Activated CD8-positive, alpha-beta T cell treated with anti-CD3 and anti-CD28 coated beads for 36 hours (primary cell): ENCODE measurements at regions not wholly inside any gene's neighbourhood (a gene's known extent, or its start where the extent isn't known, plus 50 kb on each side); places are given as distances from the start of the nearest gene placed in this dataset.

ENCODE experiments used
- ATAC-seq: fragments of 200-7000 bp; cut with Tn5 transposase; one replicate; pipeline ENCODE4 v1.10.0; 2021; ENCODE audit warnings: mild to moderate bottlenecking, moderate library complexity
- CTCF ChIA-PET: fragments of 350-600 bp; sonication (Branson Sonifier 250); formaldehyde crosslinking; loops from one replicate; lab custom pipeline; 2021; ENCODE audit warnings: antibody characterized with exemption; lab: Charles Lee
- POLR2A ChIA-PET: fragments of 350-600 bp; sonication (Branson Sonifier 250); formaldehyde crosslinking; loops from one replicate; lab custom pipeline; 2021; ENCODE audit warnings: antibody characterized with exemption; lab: Charles Lee
- DNase-seq: peaks from one replicate; pipeline ENCODE4 v3.0.0-alpha.2; 2020
- H3K27ac Mint-ChIP-seq: one replicate; pipeline ENCODE4 v1.8.0; 2021; ENCODE audit warnings: mild to moderate bottlenecking, mixed read lengths
- H3K27me3 Mint-ChIP-seq: one replicate; pipeline ENCODE4 v1.8.0; 2021; ENCODE audit warnings: mixed read lengths
- H3K36me3 Mint-ChIP-seq: one replicate; pipeline ENCODE4 v1.8.0; 2021; ENCODE audit warnings: low read depth, mixed read lengths
- H3K4me1 Mint-ChIP-seq: one replicate; pipeline ENCODE4 v1.8.0; 2021; ENCODE audit warnings: low read depth, mixed read lengths
- H3K4me3 Mint-ChIP-seq: one replicate; pipeline ENCODE4 v1.8.0; 2021; ENCODE audit warnings: mild to moderate bottlenecking, moderate library complexity, mixed read lengths
- H3K9me3 Mint-ChIP-seq: one replicate; pipeline ENCODE4 v1.8.0; 2021; ENCODE audit warnings: mixed read lengths
- intact Hi-C: fragments of 100-400 bp; cut with micrococcal nuclease; formaldehyde crosslinking; loops from one replicate; pipeline ENCODE4 v1.10.0; 2022
- TF ChIP-seq, protein P1 (sequence below): fragments of 200-600 bp; IDR thresholded peaks from one replicate; pipeline ENCODE4 v1.8.0; 2022; ENCODE audit warnings: antibody characterized with exemption, mild to moderate bottlenecking

GRCh38 chr18:40812981-40813515 lies 1142.0 kb upstream of the PIK3C3 start:
- DNase-seq, result no peak
- no peak for ATAC-seq
- Mint-ChIP-seq H3K9me3 (peaks cover 4% of the 10 kb centered on the region), H3K4me3 (no peak overlapping the region), H3K27me3 (no peaks in the 10 kb centered on the region), H3K4me1 (no peaks in the 10 kb centered on the region), H3K27ac (no peak overlapping the region), H3K36me3 (no peaks in the 10 kb centered on the region)
- ChIA-PET CTCF (no interaction called here), POLR2A (no interaction called here)
- intact Hi-C loops, result no loop called here
- TF ChIP-seq, protein P1, sequence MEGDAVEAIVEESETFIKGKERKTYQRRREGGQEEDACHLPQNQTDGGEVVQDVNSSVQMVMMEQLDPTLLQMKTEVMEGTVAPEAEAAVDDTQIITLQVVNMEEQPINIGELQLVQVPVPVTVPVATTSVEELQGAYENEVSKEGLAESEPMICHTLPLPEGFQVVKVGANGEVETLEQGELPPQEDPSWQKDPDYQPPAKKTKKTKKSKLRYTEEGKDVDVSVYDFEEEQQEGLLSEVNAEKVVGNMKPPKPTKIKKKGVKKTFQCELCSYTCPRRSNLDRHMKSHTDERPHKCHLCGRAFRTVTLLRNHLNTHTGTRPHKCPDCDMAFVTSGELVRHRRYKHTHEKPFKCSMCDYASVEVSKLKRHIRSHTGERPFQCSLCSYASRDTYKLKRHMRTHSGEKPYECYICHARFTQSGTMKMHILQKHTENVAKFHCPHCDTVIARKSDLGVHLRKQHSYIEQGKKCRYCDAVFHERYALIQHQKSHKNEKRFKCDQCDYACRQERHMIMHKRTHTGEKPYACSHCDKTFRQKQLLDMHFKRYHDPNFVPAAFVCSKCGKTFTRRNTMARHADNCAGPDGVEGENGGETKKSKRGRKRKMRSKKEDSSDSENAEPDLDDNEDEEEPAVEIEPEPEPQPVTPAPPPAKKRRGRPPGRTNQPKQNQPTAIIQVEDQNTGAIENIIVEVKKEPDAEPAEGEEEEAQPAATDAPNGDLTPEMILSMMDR, result no peak

GRCh38 chr18:40810372-40810771 lies 1144.7 kb upstream of the PIK3C3 start:
- POLR2A ChIA-PET, result no interaction called here
- peaks cover 4% of the 10 kb centered on the region for H3K9me3 Mint-ChIP-seq

GRCh38 chr18:40789286-40789685 lies 1165.7 kb upstream of the PIK3C3 start:
- POLR2A ChIA-PET, result no interaction called here
- DNase-seq, result no peak
- no peak overlapping the region for H3K27ac Mint-ChIP-seq
- no peak overlapping the region for H3K4me3 Mint-ChIP-seq
- peaks cover 3% of the 10 kb centered on the region for H3K9me3 Mint-ChIP-seq
- ATAC-seq, result no peak
- CTCF ChIA-PET, result no interaction called here
- intact Hi-C loops, result no loop called here
- no peaks in the 10 kb centered on the region for H3K27me3 Mint-ChIP-seq
- H3K36me3 Mint-ChIP-seq, result no peaks in the 10 kb centered on the region
- TF ChIP-seq, protein P1, result no peak
- no peaks in the 10 kb centered on the region for H3K4me1 Mint-ChIP-seq

More at GRCh38 chr18:40810372-40810771, 1144.7 kb upstream of the PIK3C3 start:
- no peak for ATAC-seq
- no peaks in the 10 kb centered on the region for H3K4me1 Mint-ChIP-seq
- H3K27ac Mint-ChIP-seq, result no peak overlapping the region
- CTCF ChIA-PET, result no interaction called here
- H3K27me3 Mint-ChIP-seq, result no peaks in the 10 kb centered on the region
- TF ChIP-seq, protein P1, result no peak
- no peaks in the 10 kb centered on the region for H3K36me3 Mint-ChIP-seq
- H3K4me3 Mint-ChIP-seq, result no peak overlapping the region
- no peak for DNase-seq
- intact Hi-C loops, result no loop called here

- H3K36me3 Mint-ChIP-seq, result no peaks in the 10 kb centered on the region
- H3K4me1 Mint-ChIP-seq, result no peaks in the 10 kb centered on the region
- intact Hi-C loops, result no loop called here
- H3K4me3 Mint-ChIP-seq, result no peak overlapping the region
- CTCF ChIA-PET, result no interaction called here
- peaks cover 12% of the 10 kb centered on the region for H3K9me3 Mint-ChIP-seq
- H3K27ac Mint-ChIP-seq, result no peak overlapping the region
- no peak for DNase-seq
- POLR2A ChIA-PET, result no interaction called here
- ATAC-seq, result no peak
- TF ChIP-seq, protein P1, result no peak
- H3K27me3 Mint-ChIP-seq, result no peaks in the 10 kb centered on the region
Measured at GRCh38 chr18:40782453-40783130, 1172.4 kb upstream of the PIK3C3 start.

GRCh38 chr18:40769786-40770185 lies 1185.2 kb upstream of the PIK3C3 start:
- no peaks in the 10 kb centered on the region for H3K27me3 Mint-ChIP-seq
- intact Hi-C loops, result no loop called here
- ChIA-PET POLR2A (no interaction called here), CTCF (no interaction called here)
- TF ChIP-seq, protein P1, result no peak
- no peak for ATAC-seq
- H3K9me3 Mint-ChIP-seq, result peaks cover 4% of the 10 kb centered on the region
- H3K4me1 Mint-ChIP-seq, result no peaks in the 10 kb centered on the region
- H3K4me3 Mint-ChIP-seq, result no peak overlapping the region
- DNase-seq, result no peak
- no peak overlapping the region for H3K27ac Mint-ChIP-seq
- H3K36me3 Mint-ChIP-seq, result no peaks in the 10 kb centered on the region
